DOHH2 (cell line): ENCODE measurements at regions not wholly inside any gene's neighbourhood (a gene's known extent, or its start where the extent isn't known, plus 50 kb on each side); places are given as distances from the start of the nearest gene placed in this dataset.

ENCODE experiments used
- H3F3A ChIP-seq: fragments of 200-600 bp; sonication (generic), shearing (Covaris generic); 2 replicates; pipeline ENCODE4 v1.6.0; 2016; ENCODE audit warnings: antibody characterized with exemption, mild to moderate bottlenecking; ENCODE audit not compliant: control insufficient read depth, insufficient read depth
- H3K27ac ChIP-seq: fragments of 200-600 bp; sonication (generic); 2 replicates; pipeline ENCODE4 v1.5.1; 2014; ENCODE audit warnings: low read depth, mild to moderate bottlenecking, low read length, moderate library complexity
- H3K27me3 ChIP-seq: fragments of 200-600 bp; sonication (generic); 2 replicates; pipeline ENCODE4 v1.6.1; 2014; ENCODE audit warnings: mild to moderate bottlenecking, low read length, mixed read lengths; ENCODE audit not compliant: control insufficient read depth
- H3K36me3 ChIP-seq: fragments of 200-600 bp; sonication (generic); 2 replicates; pipeline ENCODE4 v1.6.1; 2014; ENCODE audit warnings: mild to moderate bottlenecking, low read length, moderate library complexity, mixed read lengths; ENCODE audit not compliant: control insufficient read depth
- H3K4me1 ChIP-seq: fragments of 200-600 bp; sonication (generic); 2 replicates; pipeline ENCODE4 v1.6.1; 2014; ENCODE audit warnings: mild to moderate bottlenecking, low read length, mixed read lengths; ENCODE audit not compliant: control insufficient read depth
- H3K4me2 ChIP-seq: fragments of 200-600 bp; sonication (generic); 2 replicates; pipeline ENCODE4 v1.6.0; 2014; ENCODE audit warnings: mild to moderate bottlenecking, low read length, moderate library complexity
- H3K4me3 ChIP-seq: fragments of 200-600 bp; sonication (generic); 2 replicates; pipeline ENCODE4 v1.5.1; 2014; ENCODE audit warnings: mild to moderate bottlenecking, low read length, mixed read lengths
- H3K79me2 ChIP-seq: fragments of 200-600 bp; sonication (generic); 2 replicates; pipeline ENCODE4 v1.6.1; 2014; ENCODE audit warnings: mild to moderate bottlenecking, low read length, mixed read lengths; ENCODE audit not compliant: control insufficient read depth
- H3K9me2 ChIP-seq: fragments of 200-600 bp; sonication (generic); replicated peaks from 2 replicates; pipeline ENCODE4 v1.6.1; 2014; ENCODE audit warnings: mild to moderate bottlenecking, low read length, mixed read lengths; ENCODE audit not compliant: control insufficient read depth
- H3K9me3 ChIP-seq: fragments of 200-600 bp; sonication (generic); 2 replicates; pipeline ENCODE4 v1.6.1; 2014; ENCODE audit warnings: antibody characterized with exemption, low read length, mixed read lengths; ENCODE audit not compliant: control insufficient read depth, insufficient read depth
- H4K20me1 ChIP-seq: fragments of 200-600 bp; sonication (generic); 2 replicates; pipeline ENCODE4 v1.6.0; 2014; ENCODE audit warnings: low read depth, mild to moderate bottlenecking, antibody characterized with exemption, low read length, moderate library complexity; ENCODE audit not compliant: control insufficient read depth, insufficient read depth
- EZH2phosphoT487 ChIP-seq: fragments of 200-600 bp; sonication (generic); IDR thresholded peaks from 2 replicates; pipeline ENCODE4 v1.6.1; 2017; ENCODE audit warnings: borderline replicate concordance, mild to moderate bottlenecking, antibody characterized with exemption, low read length, moderate library complexity, mixed read lengths
- TF ChIP-seq, protein P1 (sequence below): fragments of 200-600 bp; sonication (generic); IDR thresholded peaks from one replicate; pipeline ENCODE4 v1.5.1; 2014; ENCODE audit warnings: antibody characterized with exemption, mild to moderate bottlenecking, low read depth, low read length; ENCODE audit not compliant: poor library complexity, severe bottlenecking

DNA sequence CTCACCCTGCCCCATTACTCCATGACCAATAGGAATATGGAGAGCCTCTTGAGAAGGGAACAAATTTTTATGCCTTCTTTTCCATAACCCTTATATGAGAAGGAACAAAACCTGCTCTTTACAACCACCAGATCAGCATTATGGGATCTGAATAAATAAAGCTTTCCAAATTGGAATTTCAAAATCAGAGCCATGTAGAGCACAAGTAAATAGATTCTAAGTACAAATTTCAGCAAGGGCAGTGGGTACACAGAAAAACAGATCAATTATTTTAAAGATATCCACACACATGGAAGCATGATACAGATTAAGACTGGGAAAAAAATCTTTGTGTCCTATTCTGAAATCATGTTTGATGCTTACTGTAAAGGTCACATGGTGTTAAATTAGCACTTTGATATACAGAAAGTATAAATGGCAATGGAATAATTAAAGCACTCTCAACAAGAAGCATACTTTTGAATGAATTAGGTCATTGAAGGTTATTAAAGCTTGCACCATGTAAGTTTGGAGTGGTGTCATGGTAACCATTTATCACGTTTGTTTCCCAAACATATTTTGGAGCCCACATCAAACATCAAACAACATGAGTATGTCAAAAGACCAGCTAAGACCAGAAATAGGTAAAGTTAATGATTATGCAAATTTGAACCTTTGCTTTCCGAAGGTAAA is 75.9 kb upstream of the AVPR1A start:
- Histone ChIP-seq H3F3A (no peaks in the 10 kb centered on the region), H3K9me2 (no peaks in the 10 kb centered on the region), H3K27me3 (no peaks in the 10 kb centered on the region), H3K9me3 (no peaks in the 10 kb centered on the region), H3K4me2 (no peak overlapping the region), H3K79me2 (no peaks in the 10 kb centered on the region), H3K4me1 (no peaks in the 10 kb centered on the region), H3K4me3 (no peak overlapping the region), H3K36me3 (no peaks in the 10 kb centered on the region), H4K20me1 (no peaks in the 10 kb centered on the region), H3K27ac (no peak overlapping the region)
- no peak for TF ChIP-seq EZH2phosphoT487
- TF ChIP-seq, protein P1, sequence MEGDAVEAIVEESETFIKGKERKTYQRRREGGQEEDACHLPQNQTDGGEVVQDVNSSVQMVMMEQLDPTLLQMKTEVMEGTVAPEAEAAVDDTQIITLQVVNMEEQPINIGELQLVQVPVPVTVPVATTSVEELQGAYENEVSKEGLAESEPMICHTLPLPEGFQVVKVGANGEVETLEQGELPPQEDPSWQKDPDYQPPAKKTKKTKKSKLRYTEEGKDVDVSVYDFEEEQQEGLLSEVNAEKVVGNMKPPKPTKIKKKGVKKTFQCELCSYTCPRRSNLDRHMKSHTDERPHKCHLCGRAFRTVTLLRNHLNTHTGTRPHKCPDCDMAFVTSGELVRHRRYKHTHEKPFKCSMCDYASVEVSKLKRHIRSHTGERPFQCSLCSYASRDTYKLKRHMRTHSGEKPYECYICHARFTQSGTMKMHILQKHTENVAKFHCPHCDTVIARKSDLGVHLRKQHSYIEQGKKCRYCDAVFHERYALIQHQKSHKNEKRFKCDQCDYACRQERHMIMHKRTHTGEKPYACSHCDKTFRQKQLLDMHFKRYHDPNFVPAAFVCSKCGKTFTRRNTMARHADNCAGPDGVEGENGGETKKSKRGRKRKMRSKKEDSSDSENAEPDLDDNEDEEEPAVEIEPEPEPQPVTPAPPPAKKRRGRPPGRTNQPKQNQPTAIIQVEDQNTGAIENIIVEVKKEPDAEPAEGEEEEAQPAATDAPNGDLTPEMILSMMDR = no peak

DNA sequence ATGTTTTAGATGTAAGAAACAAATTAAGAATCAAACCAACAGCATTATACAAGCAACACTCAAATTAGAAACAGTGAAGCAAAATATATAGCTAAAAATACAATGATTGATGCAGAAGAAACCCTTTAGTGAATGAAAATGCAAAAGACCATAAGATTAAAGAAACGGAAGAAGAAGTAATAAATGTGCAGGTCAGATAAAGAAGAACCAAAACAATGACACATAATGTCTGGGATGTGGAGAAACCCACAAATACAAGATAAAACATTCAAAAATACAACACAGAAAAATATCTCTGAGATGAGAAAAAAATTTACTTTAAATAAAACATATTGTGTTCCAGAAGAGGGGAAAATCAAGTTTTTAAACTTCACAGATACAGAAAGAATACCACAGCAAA is 73.4 kb upstream of the AVPR1A start:
- Histone ChIP-seq H3K4me2 (no peak overlapping the region), H3K79me2 (no peaks in the 10 kb centered on the region), H3K36me3 (no peaks in the 10 kb centered on the region), H3K9me3 (no peaks in the 10 kb centered on the region), H4K20me1 (no peaks in the 10 kb centered on the region), H3F3A (no peaks in the 10 kb centered on the region), H3K4me3 (no peak overlapping the region), H3K27me3 (no peaks in the 10 kb centered on the region), H3K27ac (no peak overlapping the region), H3K4me1 (no peaks in the 10 kb centered on the region), H3K9me2 (no peaks in the 10 kb centered on the region)
- TF ChIP-seq EZH2phosphoT487 = no peak
- TF ChIP-seq, protein P1 = no peak

DNA sequence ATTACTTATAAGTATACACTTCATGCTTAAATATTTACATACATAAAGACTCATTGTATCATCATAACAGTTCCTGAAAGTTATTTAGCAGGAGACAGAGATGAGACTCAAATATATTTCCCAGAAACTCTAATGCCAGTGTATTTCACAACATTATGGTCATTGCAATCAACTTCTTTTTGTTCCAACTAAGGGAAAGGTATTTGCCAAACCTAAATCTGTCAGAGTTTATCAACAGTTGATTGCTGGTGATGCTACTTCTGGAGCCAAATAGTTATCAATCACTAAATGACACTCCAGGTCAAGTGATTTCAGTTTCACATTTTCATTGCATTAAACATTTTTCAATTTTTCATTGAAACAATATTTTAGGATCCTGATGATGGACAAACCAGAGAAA is 72.1 kb upstream of the AVPR1A start:
- no peaks in the 10 kb centered on the region for H3K4me1 ChIP-seq
- H3K79me2 ChIP-seq = no peaks in the 10 kb centered on the region
- no peaks in the 10 kb centered on the region for H3K27me3 ChIP-seq
- no peaks in the 10 kb centered on the region for H3F3A ChIP-seq
- no peak overlapping the region for H3K4me3 ChIP-seq
- H3K36me3 ChIP-seq = no peaks in the 10 kb centered on the region
- no peaks in the 10 kb centered on the region for H4K20me1 ChIP-seq
- H3K9me3 ChIP-seq = no peaks in the 10 kb centered on the region
- H3K27ac ChIP-seq = no peak overlapping the region
- no peak overlapping the region for H3K4me2 ChIP-seq
- H3K9me2 ChIP-seq = no peaks in the 10 kb centered on the region
- no peak for TF ChIP-seq EZH2phosphoT487
- TF ChIP-seq, protein P1 = no peak
